GM12878 (cell line): ENCODE measurements at regions not wholly inside any gene's neighbourhood (a gene's known extent, or its start where the extent isn't known, plus 50 kb on each side); places are given as distances from the start of the nearest gene placed in this dataset.

Experiments used
- ATAC-seq: fragments of 200-7000 bp; cut with Tn5 transposase; 3 replicates; pipeline ENCODE4 v1.9.1; 2020; ENCODE audit warnings: mild to moderate bottlenecking, moderate library complexity
- BruUV-seq: library from RNA; stranded (reverse); fragments of 400-500 nt; replicated peaks from 2 replicates; lab custom pipeline; 2021; lab: Mats Ljungman, UMichigan
- CTCF ChIA-PET: fragments of 300-600 bp; sonication (Branson Sonifier 250); formaldehyde crosslinking; extraction: SDS; loops from one replicate; lab custom pipeline; 2021; ENCODE audit warnings: inconsistent platforms; lab: Yijun Ruan, JAX
- POLR2A ChIA-PET: fragments of 350-600 bp; formaldehyde crosslinking; extraction: SDS; loops from one replicate; lab custom pipeline; 2021; ENCODE audit warnings: inconsistent platforms; lab: Charles Lee
- RAD21 ChIA-PET: fragments of 300-600 bp; sonication (Branson Sonifier 250); formaldehyde crosslinking; loops from one replicate; lab custom pipeline; 2023; ENCODE audit warnings: antibody characterized with exemption; ENCODE audit not compliant: unreplicated experiment; lab: Charles Lee
- SMC1A ChIA-PET: fragments of 300-600 bp; sonication (Branson Sonifier 250); formaldehyde crosslinking; loops from one replicate; lab custom pipeline; 2023; ENCODE audit not compliant: unreplicated experiment, uncharacterized antibody; lab: Charles Lee
- DNase-seq: peaks from one replicate; pipeline ENCODE4 v3.0.0-alpha.2; 2011; ENCODE audit warnings: low read depth, low spot score
- FAIRE-seq: peaks from 3 replicates; lab custom pipeline; 2011; peaks lifted over from hg19 to GRCh38; lab: Jason Lieb, UNC
- H2AFZ ChIP-seq: 2 replicates; pipeline ENCODE4 v1.6.0; 2011; ENCODE audit warnings: low read depth, low read length, control low read depth; ENCODE audit not compliant: control insufficient read depth
- H3K27ac ChIP-seq: 2 replicates; pipeline ENCODE4 v1.5.1; 2011; ENCODE audit warnings: control low read depth; ENCODE audit not compliant: control insufficient read depth, insufficient read depth
- H3K27me3 ChIP-seq, 2 experiments: replicated peaks in 1 of 2; 2 replicates each; pipeline versions ENCODE4 v1.6.0 to v1.6.1; 2011; ENCODE audit warnings: low read length in 1 of 2; ENCODE audit not compliant: control insufficient read depth in 2 of 2, insufficient read depth in 2 of 2
- H3K36me3 ChIP-seq, 2 experiments: 2 replicates each; pipeline ENCODE4 v1.5.1; 2011; ENCODE audit warnings: low read length in 1 of 2; ENCODE audit not compliant: control insufficient read depth in 2 of 2, insufficient read depth in 2 of 2
- H3K4me1 ChIP-seq: 2 replicates; pipeline ENCODE4 v1.6.1; 2011; ENCODE audit warnings: mild to moderate bottlenecking, low read length, moderate library complexity, mixed read lengths; ENCODE audit not compliant: control insufficient read depth, insufficient read depth
- H3K4me2 ChIP-seq: 2 replicates; pipeline ENCODE4 v1.6.0; 2011; ENCODE audit warnings: control low read depth; ENCODE audit not compliant: control insufficient read depth, insufficient read depth
- H3K4me3 ChIP-seq: fragments of 200-600 bp; sonication (generic); 2 replicates; pipeline ENCODE4 v1.5.1; 2016
- H3K79me2 ChIP-seq: 2 replicates; pipeline ENCODE4 v1.6.0; 2011; ENCODE audit warnings: low read length; ENCODE audit not compliant: control insufficient read depth, insufficient read depth
- H3K9ac ChIP-seq: 2 replicates; pipeline ENCODE4 v1.8.0; 2011; ENCODE audit warnings: low read length, control low read depth, mixed read lengths; ENCODE audit not compliant: control insufficient read depth, insufficient read depth
- H3K9me3 ChIP-seq: replicated peaks from 3 replicates; pipeline ENCODE4 v1.5.1; 2011; ENCODE audit warnings: mild to moderate bottlenecking, low read length; ENCODE audit not compliant: control insufficient read depth, insufficient read depth
- H4K20me1 ChIP-seq: 2 replicates; pipeline ENCODE4 v1.6.0; 2011; ENCODE audit not compliant: control insufficient read depth, insufficient read depth
- FOXM1 ChIP-seq: IDR thresholded peaks from 2 replicates; pipeline ENCODE4 v1.6.1; 2012; ENCODE audit warnings: low read depth, mild to moderate bottlenecking, inconsistent platforms, low read length, moderate library complexity
- IRF4 ChIP-seq: IDR thresholded peaks from 2 replicates; pipeline ENCODE4 v1.6.1; 2011; ENCODE audit warnings: low read depth, low read length
- KDM1A ChIP-seq: fragments of 200-600 bp; sonication (generic); IDR thresholded peaks from 2 replicates; pipeline ENCODE4 v1.6.1; 2016; ENCODE audit warnings: borderline replicate concordance
- NFYB ChIP-seq: IDR thresholded peaks from 2 replicates; pipeline ENCODE4 v1.6.1; 2011; ENCODE audit warnings: low read depth, mild to moderate bottlenecking, low read length, improper control_type of control experiment, moderate library complexity; ENCODE audit not compliant: insufficient read depth
- NR2C2 ChIP-seq: IDR thresholded peaks from 2 replicates; pipeline ENCODE4 v1.6.1; 2011; ENCODE audit warnings: borderline replicate concordance, low read depth; ENCODE audit not compliant: control insufficient read depth, insufficient read length
- NRF1 ChIP-seq: conservative IDR thresholded peaks from 2 replicates; pipeline ENCODE4 v1.6.1; 2011; ENCODE audit warnings: mild to moderate bottlenecking, low read depth, low read length, improper control_type of control experiment
- PAX8 ChIP-seq: fragments of 450-650 bp; IDR thresholded peaks from 2 replicates; pipeline ENCODE4 v1.6.1; 2017; ENCODE audit warnings: mild to moderate bottlenecking, moderate library complexity
- RAD21 ChIP-seq: IDR thresholded peaks from 2 replicates; pipeline ENCODE4 v1.6.1; 2011; ENCODE audit warnings: mild to moderate bottlenecking, low read depth, low read length, moderate library complexity; ENCODE audit not compliant: insufficient read depth
- RB1 ChIP-seq: fragments of 450-650 bp; formaldehyde crosslinking; IDR thresholded peaks from 2 replicates; pipeline ENCODE4 v1.6.1; 2017; ENCODE audit warnings: mild to moderate bottlenecking, borderline replicate concordance
- RUNX3 ChIP-seq: IDR thresholded peaks from 2 replicates; pipeline ENCODE4 v1.6.1; 2012; ENCODE audit warnings: low read length, inconsistent platforms
- SMC3 ChIP-seq: IDR thresholded peaks from 2 replicates; pipeline ENCODE4 v1.6.1; 2011; ENCODE audit warnings: low read length, improper control_type of control experiment, borderline replicate concordance
- SREBF1 ChIP-seq: IDR thresholded peaks from 2 replicates; pipeline ENCODE4 v1.6.1; 2012; ENCODE audit warnings: mild to moderate bottlenecking, low read length
- ZBED1 ChIP-seq: IDR thresholded peaks from 2 replicates; pipeline ENCODE4 v1.6.1; 2016; ENCODE audit warnings: borderline replicate concordance
- ZNF217 ChIP-seq: fragments of 450-650 bp; IDR thresholded peaks from 2 replicates; pipeline ENCODE4 v1.6.1; 2017; ENCODE audit warnings: antibody characterized with exemption, mild to moderate bottlenecking
- WGBS: methylation state at CpG from one replicate; pipeline ENCODE4 v1.1.6; 2016; ENCODE audit warnings: low lambda C conversion rate; ENCODE audit not compliant: insufficient replicate concordance, insufficient coverage; ENCODE audit errors: missing lambda C conversion rate; 5-methylcytosine and 5-hydroxymethylcytosine counted together
- in situ Hi-C: fragments of 300-500 bp; cut with MboI; formaldehyde crosslinking; loops from 9 replicates; pipeline ENCODE4 v1.14.3; 2018; ENCODE audit warnings: mixed read lengths
- intact Hi-C: fragments of 100-400 bp; cut with micrococcal nuclease; formaldehyde crosslinking; loops from one replicate; pipeline ENCODE4 v1.14.2; 2022; ENCODE audit not compliant: unreplicated experiment
- TF ChIP-seq, protein P1 (sequence below): IDR thresholded peaks from 2 replicates; pipeline ENCODE4 v1.6.1; 2011; ENCODE audit warnings: mild to moderate bottlenecking, low read depth, low read length, moderate library complexity; ENCODE audit not compliant: insufficient replicate concordance
- TF ChIP-seq, protein P2 (sequence below): fragments of 450-650 bp; IDR thresholded peaks from 2 replicates; pipeline ENCODE4 v1.6.1; 2016; ENCODE audit warnings: mild to moderate bottlenecking
- TF ChIP-seq, protein P3 (sequence below): IDR thresholded peaks from 2 replicates; pipeline ENCODE4 v1.6.1; 2011; ENCODE audit warnings: low read depth, low read length, improper control_type of control experiment, borderline replicate concordance
- TF ChIP-seq, protein P4 (sequence below): fragments of 450-650 bp; formaldehyde crosslinking; IDR thresholded peaks from 2 replicates; pipeline ENCODE4 v1.5.0; 2022; ENCODE audit warnings: mild to moderate bottlenecking, missing genetic modification characterization

DNA sequence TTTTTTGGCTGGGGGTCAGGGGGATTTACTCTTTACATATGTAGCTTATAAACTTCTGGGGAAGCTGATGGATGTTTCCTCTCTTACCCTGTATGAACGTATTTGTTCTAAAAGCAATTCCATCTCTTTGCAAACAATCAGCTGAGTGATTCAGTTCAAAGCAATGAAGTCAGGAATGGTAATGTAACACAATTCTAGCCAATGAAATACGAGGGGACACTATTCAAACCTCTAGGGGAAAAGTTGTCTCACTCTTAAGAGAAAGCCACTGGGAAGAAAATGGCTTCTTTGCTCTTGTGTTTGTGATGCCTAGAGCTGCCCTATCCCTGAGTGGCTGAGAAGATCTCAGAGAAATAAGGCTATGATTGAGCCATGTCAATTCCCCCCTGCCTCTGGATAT is 134.8 kb upstream of the SEMA3C start (continued):
- TF ChIP-seq NR2C2, result no peak

DNA sequence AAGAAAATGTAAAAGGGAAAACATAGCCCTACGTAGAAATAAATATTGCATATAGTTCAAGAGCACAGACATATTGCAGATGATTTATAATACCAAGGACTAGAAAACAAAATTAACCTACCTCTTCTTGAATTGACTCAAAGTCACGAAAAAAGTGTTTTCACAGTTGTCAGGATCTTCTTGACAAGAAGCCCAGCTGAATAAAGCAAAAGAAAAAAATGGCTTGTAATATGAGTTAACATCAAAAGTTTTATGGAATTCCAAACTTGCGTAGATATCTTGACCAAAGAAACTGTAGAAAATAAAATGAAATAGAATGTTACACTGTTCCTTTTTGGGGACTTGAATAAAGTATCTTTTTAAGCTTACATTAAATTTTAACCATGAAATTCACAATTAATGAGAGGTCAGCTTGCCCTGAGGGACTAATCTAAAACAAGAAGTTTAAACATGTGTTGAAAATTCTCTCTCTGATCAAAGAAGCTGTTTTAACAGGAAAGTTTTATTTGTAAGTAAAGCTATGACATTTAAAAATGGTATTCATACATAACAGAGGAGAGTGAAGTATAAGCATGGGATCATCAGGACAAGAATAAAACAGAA is 133.1 kb upstream of the SEMA3C start:
- no peaks in the 10 kb centered on the region for H3K36me3 ChIP-seq
- FAIRE-seq, result no peak
- TF ChIP-seq FOXM1 (no peak), SMC3 (no peak), NFYB (no peak), ZNF217 (no peak), PAX8 (no peak), RAD21 (no peak), RB1 (no peak), IRF4 (no peak), SREBF1 (no peak), KDM1A (no peak), NRF1 (no peak), RUNX3 (no peak), ZBED1 (no peak)
- TF ChIP-seq, protein P1, sequence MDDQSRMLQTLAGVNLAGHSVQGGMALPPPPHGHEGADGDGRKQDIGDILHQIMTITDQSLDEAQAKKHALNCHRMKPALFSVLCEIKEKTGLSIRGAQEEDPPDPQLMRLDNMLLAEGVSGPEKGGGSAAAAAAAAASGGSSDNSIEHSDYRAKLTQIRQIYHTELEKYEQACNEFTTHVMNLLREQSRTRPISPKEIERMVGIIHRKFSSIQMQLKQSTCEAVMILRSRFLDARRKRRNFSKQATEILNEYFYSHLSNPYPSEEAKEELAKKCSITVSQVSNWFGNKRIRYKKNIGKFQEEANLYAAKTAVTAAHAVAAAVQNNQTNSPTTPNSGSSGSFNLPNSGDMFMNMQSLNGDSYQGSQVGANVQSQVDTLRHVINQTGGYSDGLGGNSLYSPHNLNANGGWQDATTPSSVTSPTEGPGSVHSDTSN, result no peak
- TF ChIP-seq, protein P2, sequence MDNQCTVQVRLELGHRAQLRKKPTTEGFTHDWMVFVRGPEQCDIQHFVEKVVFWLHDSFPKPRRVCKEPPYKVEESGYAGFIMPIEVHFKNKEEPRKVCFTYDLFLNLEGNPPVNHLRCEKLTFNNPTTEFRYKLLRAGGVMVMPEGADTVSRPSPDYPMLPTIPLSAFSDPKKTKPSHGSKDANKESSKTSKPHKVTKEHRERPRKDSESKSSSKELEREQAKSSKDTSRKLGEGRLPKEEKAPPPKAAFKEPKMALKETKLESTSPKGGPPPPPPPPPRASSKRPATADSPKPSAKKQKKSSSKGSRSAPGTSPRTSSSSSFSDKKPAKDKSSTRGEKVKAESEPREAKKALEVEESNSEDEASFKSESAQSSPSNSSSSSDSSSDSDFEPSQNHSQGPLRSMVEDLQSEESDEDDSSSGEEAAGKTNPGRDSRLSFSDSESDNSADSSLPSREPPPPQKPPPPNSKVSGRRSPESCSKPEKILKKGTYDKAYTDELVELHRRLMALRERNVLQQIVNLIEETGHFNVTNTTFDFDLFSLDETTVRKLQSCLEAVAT, result no peak
- TF ChIP-seq, protein P3, sequence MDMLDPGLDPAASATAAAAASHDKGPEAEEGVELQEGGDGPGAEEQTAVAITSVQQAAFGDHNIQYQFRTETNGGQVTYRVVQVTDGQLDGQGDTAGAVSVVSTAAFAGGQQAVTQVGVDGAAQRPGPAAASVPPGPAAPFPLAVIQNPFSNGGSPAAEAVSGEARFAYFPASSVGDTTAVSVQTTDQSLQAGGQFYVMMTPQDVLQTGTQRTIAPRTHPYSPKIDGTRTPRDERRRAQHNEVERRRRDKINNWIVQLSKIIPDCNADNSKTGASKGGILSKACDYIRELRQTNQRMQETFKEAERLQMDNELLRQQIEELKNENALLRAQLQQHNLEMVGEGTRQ, result no peak
- TF ChIP-seq, protein P4, sequence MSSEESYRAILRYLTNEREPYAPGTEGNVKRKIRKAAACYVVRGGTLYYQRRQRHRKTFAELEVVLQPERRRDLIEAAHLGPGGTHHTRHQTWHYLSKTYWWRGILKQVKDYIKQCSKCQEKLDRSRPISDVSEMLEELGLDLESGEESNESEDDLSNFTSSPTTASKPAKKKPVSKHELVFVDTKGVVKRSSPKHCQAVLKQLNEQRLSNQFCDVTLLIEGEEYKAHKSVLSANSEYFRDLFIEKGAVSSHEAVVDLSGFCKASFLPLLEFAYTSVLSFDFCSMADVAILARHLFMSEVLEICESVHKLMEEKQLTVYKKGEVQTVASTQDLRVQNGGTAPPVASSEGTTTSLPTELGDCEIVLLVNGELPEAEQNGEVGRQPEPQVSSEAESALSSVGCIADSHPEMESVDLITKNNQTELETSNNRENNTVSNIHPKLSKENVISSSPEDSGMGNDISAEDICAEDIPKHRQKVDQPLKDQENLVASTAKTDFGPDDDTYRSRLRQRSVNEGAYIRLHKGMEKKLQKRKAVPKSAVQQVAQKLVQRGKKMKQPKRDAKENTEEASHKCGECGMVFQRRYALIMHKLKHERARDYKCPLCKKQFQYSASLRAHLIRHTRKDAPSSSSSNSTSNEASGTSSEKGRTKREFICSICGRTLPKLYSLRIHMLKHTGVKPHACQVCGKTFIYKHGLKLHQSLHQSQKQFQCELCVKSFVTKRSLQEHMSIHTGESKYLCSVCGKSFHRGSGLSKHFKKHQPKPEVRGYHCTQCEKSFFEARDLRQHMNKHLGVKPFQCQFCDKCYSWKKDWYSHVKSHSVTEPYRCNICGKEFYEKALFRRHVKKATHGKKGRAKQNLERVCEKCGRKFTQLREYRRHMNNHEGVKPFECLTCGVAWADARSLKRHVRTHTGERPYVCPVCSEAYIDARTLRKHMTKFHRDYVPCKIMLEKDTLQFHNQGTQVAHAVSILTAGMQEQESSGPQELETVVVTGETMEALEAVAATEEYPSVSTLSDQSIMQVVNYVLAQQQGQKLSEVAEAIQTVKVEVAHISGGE (CRISPR knock-in tag), result no peak

More for the DNA sequence above, 133.1 kb upstream of the SEMA3C start:
- WGBS, result 25% methylated on average over 3 of the region's 3 CpGs
- ATAC-seq, result no peak
- no peaks in the 10 kb centered on the region for H3K4me1 ChIP-seq
- H3K4me3 ChIP-seq, result no peak overlapping the region
- no peak for DNase-seq
- in situ Hi-C loops, result no loop called here
- no TSS peak for BruUV-seq
- ChIA-PET RAD21 (no interaction called here), SMC1A (no interaction called here), CTCF (no interaction called here), POLR2A (no interaction called here)
- no peak overlapping the region for H3K4me2 ChIP-seq
- H3K9ac ChIP-seq, result no peak overlapping the region
- no peak overlapping the region for H2AFZ ChIP-seq
- no peaks in the 10 kb centered on the region for H3K9me3 ChIP-seq
- H4K20me1 ChIP-seq, result no peaks in the 10 kb centered on the region
- H3K27me3 ChIP-seq, result no peaks in the 10 kb centered on the region
- no peaks in the 10 kb centered on the region for H3K79me2 ChIP-seq
- no peak overlapping the region for H3K27ac ChIP-seq
- intact Hi-C loops, result no loop called here
